Naive thymus-derived CD4-positive, alpha-beta T cell (primary cell): ENCODE measurements at regions not wholly inside any gene's neighbourhood (a gene's known extent, or its start where the extent isn't known, plus 50 kb on each side); places are given as distances from the start of the nearest gene placed in this dataset.

Experiments
- ATAC-seq: fragments of 150-1000 bp; cut with Tn5 transposase; 2 replicates; pipeline ENCODE4 v1.10.0; 2021; ENCODE audit warnings: mild to moderate bottlenecking, moderate library complexity
- CTCF ChIA-PET: fragments of 350-600 bp; sonication (Branson Sonifier 250); formaldehyde crosslinking; loops from one replicate; lab custom pipeline; 2021; ENCODE audit warnings: antibody characterized with exemption; lab: Charles Lee
- POLR2A ChIA-PET: fragments of 350-600 bp; sonication (Branson Sonifier 250); formaldehyde crosslinking; loops from one replicate; lab custom pipeline; 2021; ENCODE audit warnings: antibody characterized with exemption, inconsistent platforms; lab: Charles Lee
- DNase-seq, 9 donors: peaks; one replicate each; pipeline versions ENCODE4 v3.0.0 to v3.0.0-alpha.2; 2020 to 2022; ENCODE audit warnings: mixed read lengths in 1 of 9
- H3K27ac ChIP-seq: one replicate; pipeline ENCODE4 v1.7.0; 2013; ENCODE audit warnings: mild to moderate bottlenecking, low read depth, low read length, moderate library complexity
- H3K27me3 ChIP-seq, 2 donors: one replicate each; pipeline ENCODE4 v1.7.0; 2013; ENCODE audit warnings: low read length in 2 of 2, mild to moderate bottlenecking in 2 of 2, moderate library complexity in 2 of 2; ENCODE audit not compliant: control insufficient read depth in 2 of 2, insufficient read depth in 2 of 2
- H3K36me3 ChIP-seq, 3 experiments: 1 replicate in 2 of 3; 2 replicates in 1 of 3; pipeline ENCODE4 v1.7.0; 2013; ENCODE audit warnings: low read length in 3 of 3, mild to moderate bottlenecking in 3 of 3, moderate library complexity in 1 of 3; ENCODE audit not compliant: insufficient read depth in 3 of 3, control insufficient read depth in 2 of 3
- H3K4me1 ChIP-seq, 2 donors: one replicate each; pipeline ENCODE4 v1.7.0; 2013; ENCODE audit warnings: low read length in 2 of 2, mild to moderate bottlenecking in 2 of 2, moderate library complexity in 1 of 2; ENCODE audit not compliant: control insufficient read depth in 2 of 2, insufficient read depth in 2 of 2
- H3K4me3 ChIP-seq: 2 replicates; pipeline ENCODE4 v1.7.0; 2013; ENCODE audit warnings: mild to moderate bottlenecking, low read length
- H3K9me3 ChIP-seq, 3 experiments: 1 replicate in 2 of 3; 2 replicates in 1 of 3; pipeline ENCODE4 v1.7.0; 2013; ENCODE audit warnings: low read length in 3 of 3; ENCODE audit not compliant: control insufficient read depth in 2 of 3
- H3K27ac Mint-ChIP-seq, 9 donors: one replicate each; pipeline ENCODE4 v1.8.0; 2020 to 2022; ENCODE audit warnings: mixed read lengths in 9 of 9, mild to moderate bottlenecking in 8 of 9, moderate library complexity in 5 of 9, inconsistent platforms in 2 of 9
- H3K27me3 Mint-ChIP-seq, 5 donors: one replicate each; pipeline ENCODE4 v1.8.0; 2021 to 2022; ENCODE audit warnings: mixed read lengths in 5 of 5, mild to moderate bottlenecking in 1 of 5
- H3K36me3 Mint-ChIP-seq, 5 donors: one replicate each; pipeline ENCODE4 v1.8.0; 2020 to 2022; ENCODE audit warnings: mixed read lengths in 5 of 5, mild to moderate bottlenecking in 3 of 5, inconsistent platforms in 1 of 5
- H3K4me1 Mint-ChIP-seq, 7 donors: one replicate each; pipeline ENCODE4 v1.8.0; 2020 to 2022; ENCODE audit warnings: mixed read lengths in 7 of 7, mild to moderate bottlenecking in 3 of 7, inconsistent platforms in 1 of 7
- H3K4me3 Mint-ChIP-seq, 10 donors: one replicate each; pipeline ENCODE4 v1.8.0; 2020 to 2022; ENCODE audit warnings: mild to moderate bottlenecking in 10 of 10, mixed read lengths in 10 of 10, moderate library complexity in 6 of 10, inconsistent platforms in 2 of 10
- H3K9me3 Mint-ChIP-seq, 11 donors: one replicate each; pipeline ENCODE4 v1.8.0; 2020 to 2022; ENCODE audit warnings: mixed read lengths in 11 of 11, mild to moderate bottlenecking in 4 of 11, inconsistent platforms in 1 of 11, moderate library complexity in 1 of 11
- intact Hi-C, 2 donors: fragments of 100-400 bp; cut with micrococcal nuclease; formaldehyde crosslinking; loops; one replicate each; pipeline ENCODE4 v1.15.1; 2023

GRCh38 chrX:131735127-131735526 lies 191.3 kb downstream of the OR13H1 start:
- H3K27ac Mint-ChIP-seq: peak overlapping the region in 2 of 9 donors; percentile 62 to 73

GRCh38 chrX:131739823-131740222 lies 195.9 kb downstream of the OR13H1 start:
- H3K9me3 ChIP-seq: no peaks in the 10 kb centered on the region
- peaks cover 0 to 14% (median 5%) of the 10 kb centered on the region in 11 donors for H3K9me3 Mint-ChIP-seq
- CTCF ChIA-PET: no interaction called here
- no peaks in the 10 kb centered on the region for H3K27me3 Mint-ChIP-seq
- POLR2A ChIA-PET: no interaction called here
- H3K4me3 Mint-ChIP-seq: no peak overlapping the region
- H3K4me1 ChIP-seq: no peaks in the 10 kb centered on the region
- ATAC-seq (no peak), DNase-seq (no peak)
- no peak overlapping the region for H3K27ac ChIP-seq
- no peaks in the 10 kb centered on the region for H3K36me3 ChIP-seq
- H3K27ac Mint-ChIP-seq: no peak overlapping the region
- intact Hi-C loops: no loop called here
- H3K36me3 Mint-ChIP-seq: peaks cover 4 to 24% (median 12%) of the 10 kb centered on the region in 5 donors
- H3K4me3 ChIP-seq: no peak overlapping the region
- H3K27me3 ChIP-seq: no peaks in the 10 kb centered on the region
- peaks cover 0 to 15% (median 0%) of the 10 kb centered on the region in 7 donors for H3K4me1 Mint-ChIP-seq

More at GRCh38 chrX:131735127-131735526, 191.3 kb downstream of the OR13H1 start:
- H3K9me3 ChIP-seq: no peaks in the 10 kb centered on the region
- DNase-seq: no peak
- ChIA-PET CTCF (no interaction called here), POLR2A (no interaction called here)
- no peaks in the 10 kb centered on the region for H3K36me3 ChIP-seq
- H3K4me1 ChIP-seq: no peaks in the 10 kb centered on the region
- H3K27ac ChIP-seq: no peak overlapping the region
- Mint-ChIP-seq H3K4me3 (peak overlapping the region in 5 of 10 donors; percentile 25 to 72 (median 58)), H3K9me3 (peaks cover 0 to 6% (median 2%) of the 10 kb centered on the region in 11 donors), H3K36me3 (peaks cover 0 to 18% (median 9%) of the 10 kb centered on the region in 5 donors), H3K27me3 (no peaks in the 10 kb centered on the region), H3K4me1 (peaks cover 0 to 16% (median 0%) of the 10 kb centered on the region in 7 donors)
- no peaks in the 10 kb centered on the region for H3K27me3 ChIP-seq
- no peak for ATAC-seq
- H3K4me3 ChIP-seq: no peak overlapping the region
- intact Hi-C loops: no loop called here

GRCh38 chrX:131741103-131741581 lies 197.3 kb downstream of the OR13H1 start:
- Histone ChIP-seq H3K4me1 (no peaks in the 10 kb centered on the region), H3K27me3 (no peaks in the 10 kb centered on the region), H3K27ac (peak overlapping the region; percentile 67), H3K4me3 (no peak overlapping the region), H3K36me3 (no peaks in the 10 kb centered on the region), H3K9me3 (no peaks in the 10 kb centered on the region)
- peaks cover 4 to 25% (median 8%) of the 10 kb centered on the region in 5 donors for H3K36me3 Mint-ChIP-seq
- DNase-seq (peak in 5 of 9 donors; percentile 79 to 88 (median 88)), ATAC-seq (no peak)
- peak overlapping the region in 4 of 9 donors; percentile 96 to 99 (median 96) for H3K27ac Mint-ChIP-seq
- intact Hi-C loops: no loop called here
- peaks cover 0 to 14% (median 5%) of the 10 kb centered on the region in 11 donors for H3K9me3 Mint-ChIP-seq
- ChIA-PET POLR2A (no interaction called here), CTCF (no interaction called here)
- peaks cover 0 to 13% (median 0%) of the 10 kb centered on the region in 7 donors for H3K4me1 Mint-ChIP-seq
- H3K4me3 Mint-ChIP-seq: peak overlapping the region in 5 of 10 donors; percentile 94 to 100 (median 99)
- H3K27me3 Mint-ChIP-seq: no peaks in the 10 kb centered on the region

- CTCF ChIA-PET: no interaction called here
- Mint-ChIP-seq H3K4me1 (peaks cover 0 to 12% (median 0%) of the 10 kb centered on the region in 7 donors), H3K27me3 (no peaks in the 10 kb centered on the region), H3K4me3 (peak overlapping the region in 5 of 10 donors; percentile 87 to 97 (median 96)), H3K9me3 (peaks cover 0 to 3% (median 0%) of the 10 kb centered on the region in 11 donors), H3K27ac (peak overlapping the region in 4 of 9 donors; percentile 89 to 99 (median 96)), H3K36me3 (peaks cover 0 to 31% (median 16%) of the 10 kb centered on the region in 5 donors)
- DNase-seq (no peak), ATAC-seq (no peak)
- Histone ChIP-seq H3K36me3 (no peaks in the 10 kb centered on the region), H3K27ac (no peak overlapping the region), H3K27me3 (no peaks in the 10 kb centered on the region), H3K4me3 (no peak overlapping the region), H3K9me3 (no peaks in the 10 kb centered on the region), H3K4me1 (no peaks in the 10 kb centered on the region)
- POLR2A ChIA-PET: no interaction called here
- intact Hi-C loops: no loop called here
These were observed 202.1 kb downstream of the OR13H1 start for GRCh38 chrX:131745942-131746489.

- Histone ChIP-seq H3K9me3 (no peaks in the 10 kb centered on the region), H3K27ac (peak overlapping the region; percentile 60), H3K4me3 (no peak overlapping the region), H3K36me3 (no peaks in the 10 kb centered on the region), H3K4me1 (no peaks in the 10 kb centered on the region), H3K27me3 (no peaks in the 10 kb centered on the region)
- ATAC-seq: no peak
- ChIA-PET CTCF (no interaction called here), POLR2A (no interaction called here)
- peak in 5 of 9 donors; percentile 81 to 88 (median 88) for DNase-seq
- H3K4me1 Mint-ChIP-seq: peaks cover 0 to 10% (median 0%) of the 10 kb centered on the region in 7 donors
- peaks cover 0 to 29% (median 13%) of the 10 kb centered on the region in 5 donors for H3K36me3 Mint-ChIP-seq
- no peaks in the 10 kb centered on the region for H3K27me3 Mint-ChIP-seq
- intact Hi-C loops: no loop called here
- peak overlapping the region in 4 of 9 donors; percentile 89 to 99 (median 96) for H3K27ac Mint-ChIP-seq
- peaks cover 0 to 3% (median 0%) of the 10 kb centered on the region in 11 donors for H3K9me3 Mint-ChIP-seq
- peak overlapping the region in 5 of 10 donors; percentile 87 to 97 (median 96) for H3K4me3 Mint-ChIP-seq
These were observed 202.7 kb downstream of the OR13H1 start for GRCh38 chrX:131746491-131746968.

GRCh38 chrX:131747173-131747572 lies 203.3 kb downstream of the OR13H1 start:
- peaks cover 0 to 3% (median 0%) of the 10 kb centered on the region in 11 donors for H3K9me3 Mint-ChIP-seq
- peaks cover 0 to 10% (median 0%) of the 10 kb centered on the region in 7 donors for H3K4me1 Mint-ChIP-seq
- peaks cover 0 to 29% (median 14%) of the 10 kb centered on the region in 5 donors for H3K36me3 Mint-ChIP-seq
- H3K27ac Mint-ChIP-seq: peak overlapping the region in 4 of 9 donors; percentile 89 to 99 (median 96)
- ATAC-seq (no peak), DNase-seq (peak in 5 of 9 donors; percentile 74 to 87 (median 85))
- Histone ChIP-seq H3K27me3 (no peaks in the 10 kb centered on the region), H3K4me1 (no peaks in the 10 kb centered on the region), H3K4me3 (no peak overlapping the region), H3K27ac (peak overlapping the region; percentile 60), H3K36me3 (no peaks in the 10 kb centered on the region), H3K9me3 (no peaks in the 10 kb centered on the region)
- H3K4me3 Mint-ChIP-seq: peak overlapping the region in 5 of 10 donors; percentile 87 to 97 (median 96)
- H3K27me3 Mint-ChIP-seq: no peaks in the 10 kb centered on the region
- CTCF ChIA-PET: no interaction called here
- POLR2A ChIA-PET: no interaction called here
- intact Hi-C loops: no loop called here
